PC-9 (cell line): ENCODE measurements at regions not wholly inside any gene's neighbourhood (a gene's known extent, or its start where the extent isn't known, plus 50 kb on each side); places are given as distances from the start of the nearest gene placed in this dataset.

Source experiments
- BruUV-seq: library from RNA; stranded (reverse); fragments of 400-500 nt; replicated peaks from 2 replicates; lab custom pipeline; 2021; lab: Mats Ljungman, UMichigan
- CTCF ChIA-PET: fragments of 300-600 bp; sonication (Branson Sonifier 250); formaldehyde crosslinking; loops from one replicate; lab custom pipeline; 2022; ENCODE audit warnings: antibody characterized with exemption; lab: Charles Lee
- POLR2A ChIA-PET: fragments of 300-600 bp; sonication (Branson Sonifier 250); formaldehyde crosslinking; loops from one replicate; lab custom pipeline; 2022; ENCODE audit warnings: antibody characterized with exemption; ENCODE audit not compliant: unreplicated experiment; lab: Charles Lee
- DNase-seq, 2 experiments: peaks; one replicate each; pipeline versions ENCODE4 v3.0.0 to v3.0.0-alpha.2; 2015 to 2022; ENCODE audit warnings: mixed read lengths in 1 of 2
- H2AFZ ChIP-seq: fragments of 200-600 bp; sonication (generic); 2 replicates; pipeline ENCODE4 v1.8.1; 2017; ENCODE audit warnings: antibody characterized with exemption
- H3F3A ChIP-seq: fragments of 200-600 bp; sonication (generic); 2 replicates; pipeline ENCODE4 v1.8.1; 2017; ENCODE audit warnings: antibody characterized with exemption, mild to moderate bottlenecking, low read depth; ENCODE audit not compliant: insufficient read depth
- H3K27ac ChIP-seq: fragments of 200-600 bp; sonication (generic); 2 replicates; pipeline ENCODE4 v1.6.1; 2016; ENCODE audit warnings: mixed run types
- H3K27me3 ChIP-seq: fragments of 200-600 bp; sonication (generic); 2 replicates; pipeline ENCODE4 v1.6.1; 2016; ENCODE audit warnings: low read depth, mixed run types; ENCODE audit not compliant: insufficient read depth
- H3K36me3 ChIP-seq: fragments of 200-600 bp; sonication (generic); 2 replicates; pipeline ENCODE4 v1.6.1; 2016; ENCODE audit warnings: low read depth, mixed run types
- H3K4me1 ChIP-seq: fragments of 200-600 bp; sonication (generic); replicated peaks from 2 replicates; pipeline ENCODE4 v1.6.1; 2016; ENCODE audit warnings: mixed run types; ENCODE audit not compliant: insufficient read depth
- H3K4me2 ChIP-seq: fragments of 200-600 bp; sonication (generic); 2 replicates; pipeline ENCODE4 v1.6.1; 2017; ENCODE audit warnings: mixed run types
- H3K4me3 ChIP-seq: fragments of 200-600 bp; sonication (generic); 2 replicates; pipeline ENCODE4 v1.6.1; 2016; ENCODE audit warnings: mixed run types
- H3K79me2 ChIP-seq: fragments of 200-600 bp; sonication (generic); 2 replicates; pipeline ENCODE4 v1.6.1; 2017; ENCODE audit warnings: low read depth, mixed run types
- H3K9me2 ChIP-seq: fragments of 200-600 bp; sonication (generic); 2 replicates; pipeline ENCODE4 v1.8.1; 2017; ENCODE audit warnings: mild to moderate bottlenecking; ENCODE audit not compliant: insufficient read depth
- H3K9me3 ChIP-seq: fragments of 200-600 bp; sonication (generic); 2 replicates; pipeline ENCODE4 v1.8.1; 2016; ENCODE audit warnings: low read depth; ENCODE audit not compliant: insufficient read depth
- H4K20me1 ChIP-seq: fragments of 200-600 bp; sonication (generic); 2 replicates; pipeline ENCODE4 v1.8.1; 2017; ENCODE audit not compliant: insufficient read depth
- EZH2 ChIP-seq: fragments of 200-600 bp; sonication (generic); IDR thresholded peaks from 2 replicates; pipeline ENCODE4 v1.8.0; 2017; ENCODE audit warnings: antibody characterized with exemption, low read depth
- intact Hi-C: fragments of 100-400 bp; cut with micrococcal nuclease; formaldehyde crosslinking; loops from one replicate; pipeline ENCODE4 v1.10.0; 2022; ENCODE audit not compliant: unreplicated experiment
- TF ChIP-seq, protein P1 (sequence below): fragments of 200-600 bp; sonication (generic); conservative IDR thresholded peaks from 2 replicates; pipeline ENCODE4 v1.6.1; 2017; ENCODE audit warnings: mixed run types, antibody characterized with exemption, mild to moderate bottlenecking, moderate library complexity

GRCh38 chr11:26025676-26026075, 306.3 kb upstream of the ANO3 start:
- no peaks in the 10 kb centered on the region for H4K20me1 ChIP-seq
- no peak overlapping the region for H2AFZ ChIP-seq
- no peak overlapping the region for H3K27ac ChIP-seq
- no peaks in the 10 kb centered on the region for H3K4me1 ChIP-seq
- no peaks in the 10 kb centered on the region for H3K79me2 ChIP-seq
- no peaks in the 10 kb centered on the region for H3K9me2 ChIP-seq
- ChIA-PET CTCF (no interaction called here), POLR2A (no interaction called here)
- intact Hi-C loops: no loop called here
- H3K27me3 ChIP-seq: no peaks in the 10 kb centered on the region
- DNase-seq: no peak
- no peak overlapping the region for H3K4me2 ChIP-seq
- TF ChIP-seq, protein P1, sequence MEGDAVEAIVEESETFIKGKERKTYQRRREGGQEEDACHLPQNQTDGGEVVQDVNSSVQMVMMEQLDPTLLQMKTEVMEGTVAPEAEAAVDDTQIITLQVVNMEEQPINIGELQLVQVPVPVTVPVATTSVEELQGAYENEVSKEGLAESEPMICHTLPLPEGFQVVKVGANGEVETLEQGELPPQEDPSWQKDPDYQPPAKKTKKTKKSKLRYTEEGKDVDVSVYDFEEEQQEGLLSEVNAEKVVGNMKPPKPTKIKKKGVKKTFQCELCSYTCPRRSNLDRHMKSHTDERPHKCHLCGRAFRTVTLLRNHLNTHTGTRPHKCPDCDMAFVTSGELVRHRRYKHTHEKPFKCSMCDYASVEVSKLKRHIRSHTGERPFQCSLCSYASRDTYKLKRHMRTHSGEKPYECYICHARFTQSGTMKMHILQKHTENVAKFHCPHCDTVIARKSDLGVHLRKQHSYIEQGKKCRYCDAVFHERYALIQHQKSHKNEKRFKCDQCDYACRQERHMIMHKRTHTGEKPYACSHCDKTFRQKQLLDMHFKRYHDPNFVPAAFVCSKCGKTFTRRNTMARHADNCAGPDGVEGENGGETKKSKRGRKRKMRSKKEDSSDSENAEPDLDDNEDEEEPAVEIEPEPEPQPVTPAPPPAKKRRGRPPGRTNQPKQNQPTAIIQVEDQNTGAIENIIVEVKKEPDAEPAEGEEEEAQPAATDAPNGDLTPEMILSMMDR: no peak
- TF ChIP-seq EZH2: no peak
- H3F3A ChIP-seq: no peaks in the 10 kb centered on the region
- no TSS peak for BruUV-seq
- no peak overlapping the region for H3K4me3 ChIP-seq
- H3K36me3 ChIP-seq: no peaks in the 10 kb centered on the region
- no peaks in the 10 kb centered on the region; the same call in 1 of the 2 replicates for H3K9me3 ChIP-seq

DNA sequence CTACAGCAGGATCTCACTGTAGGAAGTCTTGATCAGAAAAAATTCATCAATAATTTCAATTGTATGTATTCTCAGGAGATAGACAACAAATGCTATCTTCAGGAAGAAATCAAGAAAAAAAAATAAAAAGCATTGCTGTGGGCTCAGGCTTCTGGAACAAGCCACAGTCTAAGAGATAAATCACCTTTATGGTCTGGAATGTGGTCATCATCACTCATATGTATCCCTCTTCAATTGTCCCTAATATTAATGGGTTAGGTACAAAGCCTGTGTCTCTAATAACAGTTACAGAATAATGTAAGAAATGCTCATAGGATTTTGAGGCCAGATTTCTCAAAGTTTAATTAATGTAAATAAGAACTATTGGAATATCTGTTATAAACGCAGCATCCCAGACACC, 305.9 kb upstream of the ANO3 start:
- no peaks in the 10 kb centered on the region for H3K9me2 ChIP-seq
- intact Hi-C loops: no loop called here
- no peak overlapping the region for H3K4me3 ChIP-seq
- H3K4me1 ChIP-seq: no peaks in the 10 kb centered on the region
- no peaks in the 10 kb centered on the region for H3K27me3 ChIP-seq
- no peak overlapping the region for H3K4me2 ChIP-seq
- no TSS peak for BruUV-seq
- ChIA-PET CTCF (no interaction called here), POLR2A (no interaction called here)
- TF ChIP-seq, protein P1: no peak
- TF ChIP-seq EZH2: no peak
- no peaks in the 10 kb centered on the region; the same call in 1 of the 2 replicates for H3K9me3 ChIP-seq
- H4K20me1 ChIP-seq: no peaks in the 10 kb centered on the region
- no peaks in the 10 kb centered on the region for H3K36me3 ChIP-seq
- no peaks in the 10 kb centered on the region for H3K79me2 ChIP-seq
- no peak overlapping the region for H3K27ac ChIP-seq
- no peaks in the 10 kb centered on the region for H3F3A ChIP-seq
- no peak for DNase-seq
- no peak overlapping the region for H2AFZ ChIP-seq

DNA sequence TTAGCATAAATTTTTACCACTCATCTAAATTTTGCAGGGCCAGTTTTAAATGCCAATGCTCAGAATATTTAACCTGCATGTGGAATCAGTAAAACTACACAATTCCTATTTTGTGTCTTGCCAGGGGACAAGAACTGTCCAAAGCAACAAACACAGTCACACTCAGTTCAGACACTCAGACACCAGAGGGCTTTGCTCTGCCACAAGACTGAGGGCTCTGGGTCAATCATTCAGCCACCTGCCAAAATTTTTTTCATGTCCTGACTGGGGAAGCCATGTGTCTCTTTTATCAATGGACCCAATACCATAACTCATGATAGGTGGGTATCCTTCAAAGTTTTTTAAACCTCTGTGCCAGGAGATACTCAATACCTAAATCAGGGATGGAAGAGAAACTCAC, 304.0 kb upstream of the ANO3 start:
- H3K9me3 ChIP-seq: no peaks in the 10 kb centered on the region; the same call in 1 of the 2 replicates
- H3K27me3 ChIP-seq: no peaks in the 10 kb centered on the region
- H3K27ac ChIP-seq: no peak overlapping the region
- no peaks in the 10 kb centered on the region for H3K4me1 ChIP-seq
- TF ChIP-seq, protein P1: no peak
- no peak for TF ChIP-seq EZH2
- H3K9me2 ChIP-seq: no peaks in the 10 kb centered on the region
- ChIA-PET CTCF (no interaction called here), POLR2A (no interaction called here)
- no peak overlapping the region for H3K4me2 ChIP-seq
- H3F3A ChIP-seq: no peaks in the 10 kb centered on the region
- intact Hi-C loops: no loop called here
- no peaks in the 10 kb centered on the region for H3K79me2 ChIP-seq
- no peaks in the 10 kb centered on the region for H4K20me1 ChIP-seq
- H3K4me3 ChIP-seq: no peak overlapping the region
- no peak overlapping the region for H2AFZ ChIP-seq
- no TSS peak for BruUV-seq
- no peak for DNase-seq
- no peaks in the 10 kb centered on the region for H3K36me3 ChIP-seq
